HG03039 (cell line): ENCODE measurements at regions not wholly inside any gene's neighbourhood (a gene's known extent, or its start where the extent isn't known, plus 50 kb on each side); places are given as distances from the start of the nearest gene placed in this dataset.

Experiments
- ATAC-seq: cut with Tn5 transposase; IDR thresholded peaks from one replicate; pipeline ENCODE4 v1.9.1; 2021; ENCODE audit warnings: mild to moderate bottlenecking, moderate library complexity; ENCODE audit not compliant: unreplicated experiment

GRCh38 chr6:128827675-128828464 is 55.1 kb upstream of the LAMA2 start:
- no peak for ATAC-seq

GRCh38 chr6:128826606-128827005 is 56.3 kb upstream of the LAMA2 start:
- no peak for ATAC-seq

GRCh38 chr6:128822271-128822670 is 60.7 kb upstream of the LAMA2 start:
- no peak for ATAC-seq

GRCh38 chr6:128821116-128821515 is 61.8 kb upstream of the LAMA2 start:
- no peak for ATAC-seq

GRCh38 chr6:128808856-128809255 is 74.1 kb upstream of the LAMA2 start:
- ATAC-seq: no peak

- no peak for ATAC-seq
These were observed 75.4 kb upstream of the LAMA2 start for GRCh38 chr6:128807577-128807976.

GRCh38 chr6:128806261-128806660 is 76.7 kb upstream of the LAMA2 start:
- ATAC-seq: no peak

- no peak for ATAC-seq
These were observed 79.0 kb upstream of the LAMA2 start for GRCh38 chr6:128803911-128804310.

GRCh38 chr6:128801621-128802020 is 81.3 kb upstream of the LAMA2 start:
- ATAC-seq: no peak

GRCh38 chr6:128784266-128784665 is 98.7 kb upstream of the LAMA2 start:
- ATAC-seq: no peak

GRCh38 chr6:128768187-128768586 is 114.8 kb upstream of the LAMA2 start:
- ATAC-seq: no peak

- no peak for ATAC-seq
These were observed 115.2 kb upstream of the LAMA2 start for GRCh38 chr6:128767705-128768104.

GRCh38 chr6:128767150-128767549 is 115.8 kb upstream of the LAMA2 start:
- ATAC-seq: no peak

GRCh38 chr6:128763599-128764300 is 119.2 kb upstream of the LAMA2 start:
- no peak for ATAC-seq

- no peak for ATAC-seq
These were observed 123.0 kb upstream of the LAMA2 start for GRCh38 chr6:128759901-128760300.

- ATAC-seq: no peak
These were observed 123.5 kb upstream of the LAMA2 start for GRCh38 chr6:128759447-128759846.

GRCh38 chr6:128757961-128758360 is 125.0 kb upstream of the LAMA2 start:
- ATAC-seq: no peak

GRCh38 chr6:128754658-128755256 is 128.2 kb upstream of the LAMA2 start:
- ATAC-seq: peak; percentile 95

- no peak for ATAC-seq
These were observed 138.8 kb upstream of the LAMA2 start for GRCh38 chr6:128743974-128744765.

- ATAC-seq: no peak
These were observed 140.0 kb upstream of the LAMA2 start for GRCh38 chr6:128742900-128743299.

- no peak for ATAC-seq
These were observed 142.0 kb upstream of the LAMA2 start for GRCh38 chr6:128740951-128741350.
